RKO (cell line): ENCODE measurements at regions not wholly inside any gene's neighbourhood (a gene's known extent, or its start where the extent isn't known, plus 50 kb on each side); places are given as distances from the start of the nearest gene placed in this dataset.
"Not testable (repeated sequence)": the region's sequence is repeated elsewhere in the genome, so short reads cannot be mapped to it uniquely, and the experiment has no call there.

ENCODE experiments used
- DNase-seq: peaks from one replicate; pipeline ENCODE4 v3.0.0-alpha.2; 2016; ENCODE audit warnings: low spot score

- DNase-seq = peak; percentile 11
These were observed 78.2 kb downstream of the MSL3 start for GRCh38 chrX:11836284-11836683.

GRCh38 chrX:11837437-11837836 is 79.4 kb downstream of the MSL3 start:
- DNase-seq = no peak

- no peak for DNase-seq
These were observed 106.1 kb downstream of the MSL3 start for GRCh38 chrX:11864171-11864570.

GRCh38 chrX:11867610-11868345 is 109.7 kb downstream of the MSL3 start:
- DNase-seq = no peak

- DNase-seq = no peak
These were observed 112.8 kb downstream of the MSL3 start for GRCh38 chrX:11870789-11871188.

- DNase-seq = no peak
These were observed 123.6 kb downstream of the MSL3 start for GRCh38 chrX:11881485-11882170.

- DNase-seq = peak; percentile 1
These were observed 128.7 kb downstream of the MSL3 start for GRCh38 chrX:11886745-11887144.

GRCh38 chrX:11887175-11887574 is 129.1 kb downstream of the MSL3 start:
- DNase-seq = no peak

- DNase-seq = no peak
These were observed 130.4 kb downstream of the MSL3 start for GRCh38 chrX:11888421-11888820.

GRCh38 chrX:11889791-11890190 is 131.8 kb downstream of the MSL3 start:
- no peak for DNase-seq

GRCh38 chrX:11890836-11891514 is 132.9 kb downstream of the MSL3 start:
- no peak for DNase-seq

- no peak for DNase-seq
These were observed 136.1 kb downstream of the MSL3 start for GRCh38 chrX:11893933-11894710.

GRCh38 chrX:11899091-11899490 is 141.1 kb downstream of the MSL3 start:
- peak; percentile 17 for DNase-seq

GRCh38 chrX:11905933-11906332 is 147.9 kb downstream of the MSL3 start:
- DNase-seq = not testable (repeated sequence)

GRCh38 chrX:11908371-11908770 is 150.3 kb downstream of the MSL3 start:
- peak; percentile 24 for DNase-seq

- no peak for DNase-seq
These were observed 155.0 kb downstream of the MSL3 start for GRCh38 chrX:11913001-11913400.

- peak; percentile 24 for DNase-seq
These were observed 171.4 kb downstream of the MSL3 start for GRCh38 chrX:11929476-11929875.

GRCh38 chrX:11932423-11932822 is 174.4 kb downstream of the MSL3 start:
- DNase-seq = no peak

GRCh38 chrX:11934089-11934488 is 176.1 kb downstream of the MSL3 start:
- no peak for DNase-seq

GRCh38 chrX:11941571-11941970 is 183.5 kb downstream of the MSL3 start:
- DNase-seq = no peak

- peak; percentile 66 for DNase-seq
These were observed 186.5 kb downstream of the MSL3 start for GRCh38 chrX:11944501-11944900.

GRCh38 chrX:11949291-11949690 is 189.0 kb upstream of the FRMPD4 start:
- no peak for DNase-seq
